Left renal pelvis (tissue), 4 donors: ENCODE measurements at regions not wholly inside any gene's neighbourhood (a gene's known extent, or its start where the extent isn't known, plus 50 kb on each side); places are given as distances from the start of the nearest gene placed in this dataset.
"Not testable (repeated sequence)": the region's sequence is repeated elsewhere in the genome, so short reads cannot be mapped to it uniquely, and the experiment has no call there.

Experiments used
- DNase-seq, 4 donors: peaks; one replicate each; pipeline ENCODE4 v3.0.0-alpha.2; 2013; ENCODE audit warnings: low read depth in 4 of 4, low spot score in 3 of 4

- peak in 2 of 4 donors; percentile 46 to 56 for DNase-seq
Measured at GRCh38 chr7:26078437-26079336, 73.3 kb upstream of the NFE2L3 start.

- no peak for DNase-seq
Measured at GRCh38 chr7:26081638-26082037, 70.4 kb upstream of the NFE2L3 start.

GRCh38 chr7:26083113-26083512 lies 68.9 kb upstream of the NFE2L3 start:
- DNase-seq, result no peak

GRCh38 chr7:26084418-26084817 lies 67.6 kb upstream of the NFE2L3 start:
- no peak for DNase-seq

- no peak for DNase-seq
Measured at GRCh38 chr7:26085771-26086170, 66.2 kb upstream of the NFE2L3 start.

GRCh38 chr7:26087321-26088091 lies 64.5 kb upstream of the NFE2L3 start:
- DNase-seq, result no peak

- DNase-seq, result not testable (repeated sequence)
Measured at GRCh38 chr7:26089469-26089868, 62.5 kb upstream of the NFE2L3 start.

- peak in 3 of 4 donors; percentile 45 to 61 (median 47) for DNase-seq
Measured at GRCh38 chr7:26090927-26091519, 61.0 kb upstream of the NFE2L3 start.

- DNase-seq, result no peak
Measured at GRCh38 chr7:26091933-26092332, 60.1 kb upstream of the NFE2L3 start.

GRCh38 chr7:26093023-26093422 lies 59.0 kb upstream of the NFE2L3 start:
- no peak for DNase-seq

- no peak for DNase-seq
Measured at GRCh38 chr7:26096136-26096535, 55.9 kb upstream of the NFE2L3 start.

- DNase-seq, result no peak
Measured at GRCh38 chr7:26097837-26098668, 53.9 kb upstream of the NFE2L3 start.

GRCh38 chr7:26099236-26099635 lies 52.8 kb upstream of the NFE2L3 start:
- DNase-seq, result no peak

GRCh38 chr7:26100406-26101339 lies 51.3 kb upstream of the NFE2L3 start:
- no peak for DNase-seq

- no peak for DNase-seq
Measured at GRCh38 chr7:26101361-26102151, 50.4 kb upstream of the NFE2L3 start.

GRCh38 chr7:26102176-26102575 lies 49.8 kb upstream of the NFE2L3 start:
- DNase-seq, result no peak
